ENCODE measurements at regions not wholly inside any gene's neighbourhood (a gene's known extent, or its start where the extent isn't known, plus 50 kb on each side); places are given as distances from the start of the nearest gene placed in this dataset.

GRCh38 chr1:83813576-83813975 is 185.4 kb downstream of the TTLL7 start:
- DNase-seq, result no peak

- peak; percentile 21 to 31 for DNase-seq
These were observed 188.8 kb downstream of the TTLL7 start for GRCh38 chr1:83810144-83810543.

GRCh38 chr1:83808536-83808935 is 190.4 kb downstream of the TTLL7 start:
- DNase-seq, result no peak

GRCh38 chr1:83807821-83808220 is 191.1 kb downstream of the TTLL7 start:
- no peak for DNase-seq

- no peak for DNase-seq
These were observed 191.7 kb downstream of the TTLL7 start for GRCh38 chr1:83807231-83807630.

- no peak for DNase-seq
These were observed 193.0 kb downstream of the TTLL7 start for GRCh38 chr1:83805921-83806320.

GRCh38 chr1:83802460-83803152 is 196.3 kb downstream of the TTLL7 start:
- no peak for DNase-seq

- no peak for DNase-seq
These were observed 196.9 kb downstream of the TTLL7 start for GRCh38 chr1:83802023-83802422.

- DNase-seq, result no peak
These were observed 198.9 kb downstream of the TTLL7 start for GRCh38 chr1:83800066-83800465.

- no peak for DNase-seq
These were observed 199.3 kb downstream of the TTLL7 start for GRCh38 chr1:83799594-83799993.

- no peak for DNase-seq
These were observed 200.0 kb downstream of the TTLL7 start for GRCh38 chr1:83798965-83799364.

GRCh38 chr1:83796409-83796808 is 202.5 kb downstream of the TTLL7 start:
- no peak for DNase-seq

GRCh38 chr1:83794384-83794783 is 204.5 kb downstream of the TTLL7 start:
- no peak for DNase-seq

GRCh38 chr1:83791821-83792437 is 207.0 kb downstream of the TTLL7 start:
- no peak for DNase-seq

- no peak for DNase-seq
These were observed 208.5 kb downstream of the TTLL7 start for GRCh38 chr1:83790446-83790845.

- no peak for DNase-seq
These were observed 211.5 kb downstream of the TTLL7 start for GRCh38 chr1:83787246-83787998.

- no peak for DNase-seq
These were observed 217.3 kb downstream of the TTLL7 start for GRCh38 chr1:83781667-83782066.

- no peak for DNase-seq
These were observed 219.4 kb downstream of the TTLL7 start for GRCh38 chr1:83779565-83779964.

- DNase-seq, result no peak
These were observed 221.2 kb downstream of the TTLL7 start for GRCh38 chr1:83777758-83778101.

- no peak for DNase-seq
These were observed 221.8 kb downstream of the TTLL7 start for GRCh38 chr1:83776913-83777757.

GRCh38 chr1:83775977-83776603 is 222.8 kb downstream of the TTLL7 start:
- DNase-seq, result no peak

GRCh38 chr1:83773059-83773458 is 225.9 kb downstream of the TTLL7 start:
- no peak for DNase-seq

- DNase-seq, result no peak
These were observed 228.6 kb downstream of the TTLL7 start for GRCh38 chr1:83770319-83770661.
